Esophagus muscularis mucosa (tissue), 4 donors: ENCODE measurements at regions not wholly inside any gene's neighbourhood (a gene's known extent, or its start where the extent isn't known, plus 50 kb on each side); places are given as distances from the start of the nearest gene placed in this dataset.
"Not testable (repeated sequence)": the region's sequence is repeated elsewhere in the genome, so short reads cannot be mapped to it uniquely, and the experiment has no call there.

ENCODE experiments used
- DNase-seq: peaks from one replicate; pipeline ENCODE4 v3.0.0-alpha.2; 2017; ENCODE audit errors: extremely low spot score
- H3K27ac ChIP-seq, 4 donors: fragments of 200-600 bp; sonication (generic); replicated peaks in 1 of 4; 1 replicate in 3 of 4; 2 replicates in 1 of 4; pipeline ENCODE4 v1.5.1; 2016 to 2019; ENCODE audit warnings: mild to moderate bottlenecking in 1 of 4
- H3K27me3 ChIP-seq, 4 donors: fragments of 200-600 bp; sonication (generic); one replicate each; pipeline versions ENCODE4 v1.5.1 to v1.6.0; 2016 to 2019
- H3K36me3 ChIP-seq, 4 donors: fragments of 200-600 bp; sonication (generic); one replicate each; pipeline ENCODE4 v1.5.1; 2016 to 2019
- H3K4me1 ChIP-seq, 4 donors: fragments of 200-600 bp; sonication (generic); one replicate each; pipeline ENCODE4 v1.5.1; 2016 to 2019
- H3K4me3 ChIP-seq, 4 donors: fragments of 200-600 bp; sonication (generic); 1 replicate in 2 of 4; 2 replicates in 2 of 4; pipeline ENCODE4 v1.5.1; 2016 to 2019; ENCODE audit warnings: mild to moderate bottlenecking in 4 of 4, moderate library complexity in 1 of 4
- H3K9me3 ChIP-seq, 4 donors: fragments of 200-600 bp; sonication (generic); 1 replicate in 3 of 4; 2 replicates in 1 of 4; pipeline ENCODE4 v1.5.1; 2016 to 2019
- CTCF ChIP-seq, 3 experiments: fragments of 200-600 bp in 2 of 3; fragments of 450-650 bp in 1 of 3; sonication (generic) in 2 of 3; IDR thresholded peaks; one replicate each; pipeline ENCODE4 v1.5.1; 2017 to 2019; ENCODE audit warnings: antibody characterized with exemption in 3 of 3, mild to moderate bottlenecking in 2 of 3, moderate library complexity in 1 of 3
- EP300 ChIP-seq: sonication (generic); formaldehyde crosslinking; IDR thresholded peaks from one replicate; pipeline ENCODE4 v1.6.1; 2017; ENCODE audit warnings: antibody characterized with exemption
- POLR2A ChIP-seq: fragments of 450-650 bp; IDR thresholded peaks from one replicate; pipeline ENCODE4 v1.6.1; 2017; ENCODE audit warnings: antibody characterized with exemption, moderate library complexity, mild to moderate bottlenecking, low read depth
- POLR2AphosphoS5 ChIP-seq, 2 donors: sonication (generic); formaldehyde crosslinking; IDR thresholded peaks; one replicate each; pipeline ENCODE4 v1.6.1; 2017; ENCODE audit warnings: antibody characterized with exemption in 2 of 2
- WGBS: methylation state at CpG from one replicate; pipeline ENCODE4 v1.1.5; 2018; 5-methylcytosine and 5-hydroxymethylcytosine counted together
- intact Hi-C: fragments of 100-400 bp; cut with DNase I; formaldehyde crosslinking; loops from one replicate; pipeline ENCODE4 v1.15.1; 2023

DNA sequence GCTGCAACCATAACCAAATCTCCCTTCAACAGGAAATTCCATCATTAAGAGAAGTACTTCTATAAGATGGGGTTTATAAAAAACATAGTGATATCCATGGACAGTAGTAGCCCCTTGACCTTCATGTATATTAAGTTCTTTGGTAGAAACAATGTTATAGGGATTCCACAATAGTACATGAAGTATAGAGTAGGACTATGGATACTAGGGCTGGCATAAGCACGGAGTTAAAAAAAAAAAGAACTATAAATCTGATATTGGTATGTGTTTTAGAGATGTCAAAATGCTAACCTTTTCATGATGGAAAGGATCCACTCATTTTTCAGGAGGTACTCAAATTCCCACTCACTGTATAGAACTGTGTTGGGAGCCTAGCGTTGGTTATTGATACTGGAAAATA, 337.6 kb downstream of the FGF10 start:
- H3K27me3 ChIP-seq = no peaks in the 10 kb centered on the region
- no peaks in the 10 kb centered on the region for H3K9me3 ChIP-seq
- H3K4me3 ChIP-seq = no peak overlapping the region
- H3K27ac ChIP-seq = no peak overlapping the region
- TF ChIP-seq EP300 (no peak), POLR2A (no peak), POLR2AphosphoS5 (IDR thresholded peaks at IDR 0.05) (no peak), CTCF (IDR thresholded peaks at IDR 0.05) (no peak)
- intact Hi-C loops = no loop called here
- H3K4me1 ChIP-seq = no peaks in the 10 kb centered on the region
- WGBS = 84% methylated on average over 2 of the region's 2 CpGs
- no peaks in the 10 kb centered on the region for H3K36me3 ChIP-seq
- DNase-seq = no peak

- Histone ChIP-seq H3K4me1 (no peaks in the 10 kb centered on the region), H3K36me3 (no peaks in the 10 kb centered on the region), H3K27ac (peak overlapping the region in 2 of 4 donors; percentile 14 to 27), H3K27me3 (no peaks in the 10 kb centered on the region), H3K4me3 (no peak overlapping the region), H3K9me3 (peaks cover 0 to 5% (median 3%) of the 10 kb centered on the region in 4 donors)
- intact Hi-C loops = no loop called here
- 56% methylated on average over 4 of the region's 4 CpGs for WGBS
- DNase-seq = no peak
- TF ChIP-seq CTCF (IDR thresholded peaks at IDR 0.05) (no peak), POLR2A (no peak), EP300 (no peak), POLR2AphosphoS5 (IDR thresholded peaks at IDR 0.05) (no peak)
Measured at GRCh38 chr5:44048276-44048984, 340.8 kb downstream of the FGF10 start.

- Histone ChIP-seq H3K27me3 (no peaks in the 10 kb centered on the region), H3K4me1 (no peaks in the 10 kb centered on the region), H3K9me3 (peaks cover 0 to 5% (median 3%) of the 10 kb centered on the region in 4 donors), H3K27ac (no peak overlapping the region), H3K36me3 (no peaks in the 10 kb centered on the region), H3K4me3 (no peak overlapping the region)
- 39% methylated on average over 6 of the region's 6 CpGs for WGBS
- intact Hi-C loops = no loop called here
- TF ChIP-seq POLR2A = no peak
- no peak for TF ChIP-seq POLR2AphosphoS5 (IDR thresholded peaks at IDR 0.05)
- TF ChIP-seq EP300 = no peak
- no peak for TF ChIP-seq CTCF (IDR thresholded peaks at IDR 0.05)
- no peak for DNase-seq
Measured at GRCh38 chr5:44046619-44047364, 342.4 kb downstream of the FGF10 start.

- peaks cover 0 to 13% (median 5%) of the 10 kb centered on the region in 4 donors for H3K9me3 ChIP-seq
- H3K27me3 ChIP-seq, DNase-seq, H3K27ac ChIP-seq, H3K4me3 ChIP-seq, intact Hi-C loops, H3K36me3 ChIP-seq, H3K4me1 ChIP-seq: not testable (repeated sequence)
- WGBS = 94% methylated on average over 4 of the region's 4 CpGs
Measured at GRCh38 chr5:44044549-44044948, 344.7 kb downstream of the FGF10 start.

- Histone ChIP-seq H3K4me3 (no peak overlapping the region), H3K27me3 (no peaks in the 10 kb centered on the region), H3K9me3 (no peaks in the 10 kb centered on the region), H3K27ac (no peak overlapping the region), H3K36me3 (no peaks in the 10 kb centered on the region), H3K4me1 (no peaks in the 10 kb centered on the region)
- no peak for DNase-seq
- 81% methylated on average over 1 of the region's 1 CpG for WGBS
- intact Hi-C loops = no loop called here
- TF ChIP-seq CTCF (IDR thresholded peaks at IDR 0.05) = no peak
- TF ChIP-seq POLR2AphosphoS5 (IDR thresholded peaks at IDR 0.05) = no peak
- TF ChIP-seq EP300 = no peak
- no peak for TF ChIP-seq POLR2A
Measured at GRCh38 chr5:44028226-44028625, 361.0 kb downstream of the FGF10 start.
